Right lobe of liver (tissue), 4 donors: ENCODE measurements at regions not wholly inside any gene's neighbourhood (a gene's known extent, or its start where the extent isn't known, plus 50 kb on each side); places are given as distances from the start of the nearest gene placed in this dataset.

Source experiments
- POLR2A ChIP-seq: fragments of 450-650 bp; IDR thresholded peaks from one replicate; pipeline ENCODE4 v1.6.1; 2017; ENCODE audit warnings: antibody characterized with exemption, mild to moderate bottlenecking
- TF ChIP-seq, protein P1 (sequence below), 4 donors: fragments of 200-600 bp in 3 of 4; fragments of 450-650 bp in 1 of 4; IDR thresholded peaks; one replicate each; pipeline versions ENCODE4 v1.5.1 to v1.8.0; 2016 to 2022; ENCODE audit warnings: antibody characterized with exemption in 4 of 4, mild to moderate bottlenecking in 2 of 4
- donor health status: DM: no; HTN: no; CAD: no.
- donor health status: DM: no; HTN: no; CAD: no.
- donor health status: DM: no; HTN: yes; CAD: no.

DNA sequence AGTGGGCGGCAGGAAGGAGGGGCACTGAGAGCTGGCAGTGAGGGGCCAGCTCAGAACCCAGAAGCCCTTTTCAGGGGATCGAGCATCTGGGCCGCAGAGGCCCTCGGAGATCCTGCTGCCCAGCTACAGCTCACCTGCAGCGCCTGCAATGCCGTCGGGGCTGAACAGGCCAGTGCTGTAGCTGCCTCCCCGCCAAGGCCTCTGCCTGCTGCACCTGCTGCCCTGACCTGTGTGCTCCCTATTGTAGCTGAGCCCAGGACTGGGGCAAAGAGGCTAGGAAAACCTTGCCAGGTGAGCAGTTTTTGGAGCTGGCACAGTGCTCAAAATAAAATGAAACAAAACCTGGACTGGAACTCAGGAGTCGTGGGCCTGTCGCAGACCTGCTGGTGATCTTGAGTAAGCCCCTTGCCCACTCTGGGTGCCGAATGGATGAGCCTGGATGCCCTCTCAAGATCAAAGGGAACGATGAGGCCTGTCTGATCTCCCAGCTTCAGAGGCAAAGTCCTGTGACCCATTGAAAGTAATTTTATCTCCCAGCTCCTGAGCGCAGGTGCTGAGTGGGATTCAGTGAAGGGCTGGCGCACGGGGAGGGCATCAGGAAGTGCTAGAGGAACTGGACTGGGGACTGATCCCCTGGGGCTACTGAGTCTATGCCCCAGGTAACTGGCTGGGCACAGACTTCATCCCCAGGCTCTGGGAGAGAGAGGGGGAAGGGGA is 154.6 kb downstream of the FOXD2 start:
- TF ChIP-seq, protein P1, sequence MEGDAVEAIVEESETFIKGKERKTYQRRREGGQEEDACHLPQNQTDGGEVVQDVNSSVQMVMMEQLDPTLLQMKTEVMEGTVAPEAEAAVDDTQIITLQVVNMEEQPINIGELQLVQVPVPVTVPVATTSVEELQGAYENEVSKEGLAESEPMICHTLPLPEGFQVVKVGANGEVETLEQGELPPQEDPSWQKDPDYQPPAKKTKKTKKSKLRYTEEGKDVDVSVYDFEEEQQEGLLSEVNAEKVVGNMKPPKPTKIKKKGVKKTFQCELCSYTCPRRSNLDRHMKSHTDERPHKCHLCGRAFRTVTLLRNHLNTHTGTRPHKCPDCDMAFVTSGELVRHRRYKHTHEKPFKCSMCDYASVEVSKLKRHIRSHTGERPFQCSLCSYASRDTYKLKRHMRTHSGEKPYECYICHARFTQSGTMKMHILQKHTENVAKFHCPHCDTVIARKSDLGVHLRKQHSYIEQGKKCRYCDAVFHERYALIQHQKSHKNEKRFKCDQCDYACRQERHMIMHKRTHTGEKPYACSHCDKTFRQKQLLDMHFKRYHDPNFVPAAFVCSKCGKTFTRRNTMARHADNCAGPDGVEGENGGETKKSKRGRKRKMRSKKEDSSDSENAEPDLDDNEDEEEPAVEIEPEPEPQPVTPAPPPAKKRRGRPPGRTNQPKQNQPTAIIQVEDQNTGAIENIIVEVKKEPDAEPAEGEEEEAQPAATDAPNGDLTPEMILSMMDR (IDR thresholded peaks at IDR 0.05) = no peak
- TF ChIP-seq POLR2A = no peak
